Pons (tissue), 1 donor: ENCODE measurements at regions not wholly inside any gene's neighbourhood (a gene's known extent, or its start where the extent isn't known, plus 50 kb on each side); places are given as distances from the start of the nearest gene placed in this dataset.

Source experiments
- DNase-seq: peaks from one replicate; pipeline ENCODE4 v3.0.0-alpha.2; 2016; ENCODE audit warnings: low spot score

GRCh38 chr9:134228649-134229048 lies 64.3 kb upstream of the RNU6ATAC start:
- no peak for DNase-seq

GRCh38 chr9:134229466-134230091 lies 65.2 kb upstream of the RNU6ATAC start:
- no peak for DNase-seq

GRCh38 chr9:134230092-134230941 lies 66.0 kb upstream of the RNU6ATAC start:
- no peak for DNase-seq

- DNase-seq, result no peak
Measured at GRCh38 chr9:134230942-134231325, 66.6 kb upstream of the RNU6ATAC start.

- DNase-seq, result no peak
Measured at GRCh38 chr9:134231330-134231745, 67.0 kb upstream of the RNU6ATAC start.

- DNase-seq, result no peak
Measured at GRCh38 chr9:134231767-134232166, 67.4 kb upstream of the RNU6ATAC start.

- no peak for DNase-seq
Measured at GRCh38 chr9:134233022-134233421, 68.7 kb upstream of the RNU6ATAC start.

- DNase-seq, result no peak
Measured at GRCh38 chr9:134234001-134234660, 69.8 kb upstream of the RNU6ATAC start.

- DNase-seq, result no peak
Measured at GRCh38 chr9:134234687-134235359, 70.5 kb upstream of the RNU6ATAC start.

- DNase-seq, result no peak
Measured at GRCh38 chr9:134235366-134235765, 71.0 kb upstream of the RNU6ATAC start.

GRCh38 chr9:134236001-134236421 lies 71.6 kb upstream of the RNU6ATAC start:
- no peak for DNase-seq

GRCh38 chr9:134236935-134237629 lies 72.7 kb upstream of the RNU6ATAC start:
- DNase-seq, result no peak

- no peak for DNase-seq
Measured at GRCh38 chr9:134237630-134238265, 73.4 kb upstream of the RNU6ATAC start.

- no peak for DNase-seq
Measured at GRCh38 chr9:134239130-134239903, 75.0 kb upstream of the RNU6ATAC start.

- DNase-seq, result no peak
Measured at GRCh38 chr9:134239939-134240338, 75.6 kb upstream of the RNU6ATAC start.

GRCh38 chr9:134240361-134240760 lies 76.0 kb upstream of the RNU6ATAC start:
- no peak for DNase-seq

- DNase-seq, result no peak
Measured at GRCh38 chr9:134242706-134243105, 78.3 kb upstream of the RNU6ATAC start.

- peak; percentile 74 for DNase-seq
Measured at GRCh38 chr9:134243778-134244467, 79.6 kb upstream of the RNU6ATAC start.

GRCh38 chr9:134245179-134245578 lies 80.8 kb upstream of the RNU6ATAC start:
- no peak for DNase-seq
